OCI-LY7 (cell line): ENCODE measurements at regions not wholly inside any gene's neighbourhood (a gene's known extent, or its start where the extent isn't known, plus 50 kb on each side); places are given as distances from the start of the nearest gene placed in this dataset.

Experiments used
- BruUV-seq: library from RNA; stranded (reverse); fragments of 400-500 nt; replicated peaks from 2 replicates; lab custom pipeline; 2021; lab: Mats Ljungman, UMichigan
- CTCF ChIA-PET: fragments of 300-600 bp; sonication (Branson Sonifier 250); formaldehyde crosslinking; loops from one replicate; lab custom pipeline; 2022; ENCODE audit warnings: antibody characterized with exemption; ENCODE audit not compliant: unreplicated experiment; lab: Charles Lee
- POLR2A ChIA-PET: fragments of 300-600 bp; sonication (Branson Sonifier 250); formaldehyde crosslinking; loops from one replicate; lab custom pipeline; 2022; ENCODE audit warnings: antibody characterized with exemption; lab: Charles Lee
- DNase-seq: peaks from one replicate; pipeline ENCODE4 v3.0.0-alpha.2; 2015; ENCODE audit warnings: low spot score
- H2AFZ ChIP-seq: fragments of 200-600 bp; sonication (generic), shearing (Covaris generic); 2 replicates; pipeline ENCODE4 v1.6.1; 2014; ENCODE audit warnings: mild to moderate bottlenecking, antibody characterized with exemption, low read length, moderate library complexity
- H3K27ac ChIP-seq: fragments of 200-600 bp; sonication (generic); 2 replicates; pipeline ENCODE4 v1.5.1; 2014; ENCODE audit warnings: mixed run types, low read depth, mild to moderate bottlenecking, moderate library complexity, low read length, inconsistent platforms; ENCODE audit not compliant: poor library complexity, severe bottlenecking
- H3K36me3 ChIP-seq: fragments of 200-600 bp; sonication (generic); 2 replicates; pipeline ENCODE4 v1.6.1; 2014; ENCODE audit warnings: mild to moderate bottlenecking, antibody characterized with exemption, low read length, moderate library complexity, mixed read lengths; ENCODE audit not compliant: insufficient read depth
- H3K4me1 ChIP-seq: fragments of 200-600 bp; sonication (generic); 2 replicates; pipeline ENCODE4 v1.5.1; 2014; ENCODE audit warnings: mild to moderate bottlenecking, low read length; ENCODE audit not compliant: insufficient read depth, poor library complexity, severe bottlenecking
- H3K4me2 ChIP-seq: fragments of 200-600 bp; sonication (generic); 2 replicates; pipeline ENCODE4 v1.6.1; 2014; ENCODE audit warnings: mild to moderate bottlenecking, low read length
- H3K4me3 ChIP-seq: fragments of 200-600 bp; sonication (generic); 2 replicates; pipeline ENCODE4 v1.5.1; 2014; ENCODE audit warnings: mild to moderate bottlenecking, low read depth, low read length; ENCODE audit not compliant: poor library complexity, severe bottlenecking
- H3K79me2 ChIP-seq: fragments of 200-600 bp; sonication (generic); 2 replicates; pipeline ENCODE4 v1.6.1; 2016; ENCODE audit warnings: low read depth, mild to moderate bottlenecking, low read length, moderate library complexity, mixed read lengths; ENCODE audit not compliant: insufficient read depth
- H3K9me2 ChIP-seq: fragments of 200-600 bp; sonication (generic); 2 replicates; pipeline ENCODE4 v1.6.1; 2016; ENCODE audit warnings: mild to moderate bottlenecking, low read length, mixed read lengths; ENCODE audit not compliant: insufficient read depth
- H3K9me3 ChIP-seq: fragments of 200-600 bp; sonication (generic); 2 replicates; pipeline ENCODE4 v1.6.1; 2014; ENCODE audit warnings: mild to moderate bottlenecking, mixed run types, low read length, mixed read lengths
- H4K20me1 ChIP-seq: fragments of 200-600 bp; sonication (generic); 2 replicates; pipeline ENCODE4 v1.6.1; 2014; ENCODE audit warnings: mild to moderate bottlenecking, antibody characterized with exemption, low read length, moderate library complexity, mixed read lengths; ENCODE audit not compliant: insufficient read depth
- CTCF ChIP-seq: fragments of 200-600 bp; sonication (generic); conservative IDR thresholded peaks from 2 replicates; pipeline ENCODE4 v1.5.1; 2014; ENCODE audit warnings: mild to moderate bottlenecking, antibody characterized with exemption, low read length, moderate library complexity, mixed read lengths
- EZH2phosphoT487 ChIP-seq: fragments of 200-600 bp; sonication (generic); IDR thresholded peaks from 2 replicates; pipeline ENCODE4 v1.6.1; 2018; ENCODE audit warnings: low read depth, borderline replicate concordance, mild to moderate bottlenecking, mixed run types, antibody characterized with exemption, low read length, moderate library complexity, mixed read lengths
- intact Hi-C: fragments of 100-400 bp; cut with micrococcal nuclease; formaldehyde crosslinking; loops from one replicate; pipeline ENCODE4 v1.10.0; 2022; ENCODE audit not compliant: unreplicated experiment

GRCh38 chr13:99662678-99663077, 161.4 kb downstream of the TM9SF2 start:
- no peaks in the 10 kb centered on the region for H3K9me2 ChIP-seq
- DNase-seq: no peak
- H3K27ac ChIP-seq: no peak overlapping the region
- no peak overlapping the region for H3K4me2 ChIP-seq
- no peak overlapping the region for H2AFZ ChIP-seq
- intact Hi-C loops: no loop called here
- POLR2A ChIA-PET: interaction anchor here (0.6 kb wide), 1 partner anchor 937 kb away, joined by 3 read pairs; no protein-coding TSS in a partner anchor
- no peak for TF ChIP-seq EZH2phosphoT487
- no peak for TF ChIP-seq CTCF
- H3K9me3 ChIP-seq: no peaks in the 10 kb centered on the region
- no peaks in the 10 kb centered on the region for H3K79me2 ChIP-seq
- no TSS peak for BruUV-seq
- no peak overlapping the region for H3K4me3 ChIP-seq
- H3K36me3 ChIP-seq: no peaks in the 10 kb centered on the region
- CTCF ChIA-PET: no interaction called here
- no peaks in the 10 kb centered on the region for H4K20me1 ChIP-seq
- no peaks in the 10 kb centered on the region for H3K4me1 ChIP-seq

GRCh38 chr13:99661791-99662190, 160.5 kb downstream of the TM9SF2 start:
- TF ChIP-seq EZH2phosphoT487 (no peak), CTCF (no peak)
- intact Hi-C loops: no loop called here
- ChIA-PET POLR2A (interaction anchor here (0.7 kb wide), 4 partner anchors 39 to 1116 kb away, joined by 3 to 4 read pairs (median 3); no protein-coding TSS in a partner anchor), CTCF (no interaction called here)
- H3K9me3 ChIP-seq: no peaks in the 10 kb centered on the region
- DNase-seq: no peak
- no peak overlapping the region for H3K27ac ChIP-seq
- H2AFZ ChIP-seq: no peak overlapping the region
- no TSS peak for BruUV-seq
- no peaks in the 10 kb centered on the region for H4K20me1 ChIP-seq
- no peaks in the 10 kb centered on the region for H3K36me3 ChIP-seq
- no peak overlapping the region for H3K4me3 ChIP-seq
- H3K4me2 ChIP-seq: no peak overlapping the region
- no peaks in the 10 kb centered on the region for H3K4me1 ChIP-seq
- no peaks in the 10 kb centered on the region for H3K79me2 ChIP-seq
- no peaks in the 10 kb centered on the region for H3K9me2 ChIP-seq

- H3K9me3 ChIP-seq: no peaks in the 10 kb centered on the region
- BruUV-seq: no TSS peak
- no peak overlapping the region for H2AFZ ChIP-seq
- no peak overlapping the region for H3K27ac ChIP-seq
- no peak overlapping the region for H3K4me3 ChIP-seq
- ChIA-PET POLR2A (no interaction called here), CTCF (no interaction called here)
- no peaks in the 10 kb centered on the region for H3K79me2 ChIP-seq
- no peak overlapping the region for H3K4me2 ChIP-seq
- no peaks in the 10 kb centered on the region for H3K9me2 ChIP-seq
- intact Hi-C loops: loop anchor here (2.0 to 10.0 kb wide), 3 partner anchors 45 to 855 kb away; no protein-coding TSS in a partner anchor
- no peak for DNase-seq
- TF ChIP-seq CTCF (no peak), EZH2phosphoT487 (no peak)
- no peaks in the 10 kb centered on the region for H4K20me1 ChIP-seq
- no peaks in the 10 kb centered on the region for H3K4me1 ChIP-seq
- H3K36me3 ChIP-seq: no peaks in the 10 kb centered on the region
Measured at GRCh38 chr13:99659866-99660554, 158.7 kb downstream of the TM9SF2 start.
